BLaER1 (cell line): ENCODE measurements at regions not wholly inside any gene's neighbourhood (a gene's known extent, or its start where the extent isn't known, plus 50 kb on each side); places are given as distances from the start of the nearest gene placed in this dataset.
"Not testable (repeated sequence)": the region's sequence is repeated elsewhere in the genome, so short reads cannot be mapped to it uniquely, and the experiment has no call there.

Experiments used
- H3K27ac ChIP-seq: shearing (Covaris generic); formaldehyde crosslinking; 2 replicates; pipeline ENCODE4 v1.8.1; 2022
- H3K27me3 ChIP-seq: shearing (Covaris generic); formaldehyde crosslinking; 2 replicates; pipeline ENCODE4 v1.8.1; 2022
- H3K36me3 ChIP-seq: shearing (Covaris generic); formaldehyde crosslinking; 2 replicates; pipeline ENCODE4 v1.8.1; 2022
- H3K4me1 ChIP-seq: shearing (Covaris generic); formaldehyde crosslinking; 2 replicates; pipeline ENCODE4 v1.8.1; 2022
- H3K4me2 ChIP-seq: shearing (Covaris generic); formaldehyde crosslinking; 2 replicates; pipeline ENCODE4 v1.8.1; 2022
- H3K4me3 ChIP-seq: shearing (Covaris generic); formaldehyde crosslinking; 2 replicates; pipeline ENCODE4 v1.8.1; 2022
- H3K9ac ChIP-seq: shearing (Covaris generic); formaldehyde crosslinking; 2 replicates; pipeline ENCODE4 v1.8.1; 2022
- H3K9me3 ChIP-seq: shearing (Covaris generic); formaldehyde crosslinking; 2 replicates; pipeline ENCODE4 v1.8.1; 2022
- H4K20me1 ChIP-seq: shearing (Covaris generic); formaldehyde crosslinking; 2 replicates; pipeline ENCODE4 v1.8.1; 2022
- Cebpa-rat ChIP-seq: shearing (Covaris generic); IDR thresholded peaks from 2 replicates; pipeline ENCODE4 v1.8.1; 2022

GRCh38 chr2:7527165-7527722 is 610.0 kb downstream of the RNF144A start:
- Histone ChIP-seq H3K9ac (no peak overlapping the region), H3K4me1 (no peaks in the 10 kb centered on the region), H4K20me1 (no peaks in the 10 kb centered on the region), H3K9me3 (peaks cover 44% of the 10 kb centered on the region), H3K4me3 (no peak overlapping the region), H3K4me2 (no peak overlapping the region), H3K36me3 (no peaks in the 10 kb centered on the region), H3K27ac (no peak overlapping the region), H3K27me3 (no peaks in the 10 kb centered on the region)
- no peak for TF ChIP-seq Cebpa-rat

GRCh38 chr2:7530001-7530400 is 612.8 kb downstream of the RNF144A start:
- no peaks in the 10 kb centered on the region for H3K27me3 ChIP-seq
- no peak overlapping the region for H3K9ac ChIP-seq

GRCh38 chr2:7539077-7539476 is 621.9 kb downstream of the RNF144A start:
- no peak for TF ChIP-seq Cebpa-rat
- Histone ChIP-seq H3K36me3 (no peaks in the 10 kb centered on the region), H4K20me1 (no peaks in the 10 kb centered on the region), H3K9ac (no peak overlapping the region), H3K9me3 (no peaks in the 10 kb centered on the region), H3K4me3 (no peak overlapping the region), H3K27me3 (no peaks in the 10 kb centered on the region), H3K27ac (no peak overlapping the region), H3K4me2 (peak overlapping the region; percentile 24; the same call in 1 of the 2 replicates), H3K4me1 (peaks cover 8% of the 10 kb centered on the region; the same call in 1 of the 2 replicates)

More at GRCh38 chr2:7530001-7530400, 612.8 kb downstream of the RNF144A start:
- Histone ChIP-seq H3K4me1 (no peaks in the 10 kb centered on the region), H4K20me1 (no peaks in the 10 kb centered on the region), H3K4me3 (no peak overlapping the region), H3K36me3 (no peaks in the 10 kb centered on the region), H3K4me2 (no peak overlapping the region), H3K9me3 (peaks cover 45% of the 10 kb centered on the region), H3K27ac (no peak overlapping the region)
- no peak for TF ChIP-seq Cebpa-rat

- Histone ChIP-seq H4K20me1 (no peaks in the 10 kb centered on the region), H3K27me3 (no peaks in the 10 kb centered on the region), H3K4me3 (no peak overlapping the region), H3K9ac (no peak overlapping the region), H3K27ac (no peak overlapping the region), H3K36me3 (no peaks in the 10 kb centered on the region), H3K4me2 (0 out of 2 replicates have a peak overlapping the region, but pooled peaks have one; percentile 24), H3K4me1 (peaks cover 8% of the 10 kb centered on the region; the same call in 1 of the 2 replicates), H3K9me3 (no peaks in the 10 kb centered on the region)
- TF ChIP-seq Cebpa-rat: no peak
These were observed 622.5 kb downstream of the RNF144A start for GRCh38 chr2:7539760-7540159.

- TF ChIP-seq Cebpa-rat: no peak
- no peaks in the 10 kb centered on the region for H4K20me1 ChIP-seq
- no peaks in the 10 kb centered on the region for H3K9me3 ChIP-seq
- no peaks in the 10 kb centered on the region for H3K36me3 ChIP-seq
- H3K9ac ChIP-seq: no peak overlapping the region
- no peak overlapping the region for H3K4me2 ChIP-seq
- no peak overlapping the region for H3K27ac ChIP-seq
- no peaks in the 10 kb centered on the region for H3K27me3 ChIP-seq
- H3K4me1 ChIP-seq: no peaks in the 10 kb centered on the region
- H3K4me3 ChIP-seq: no peak overlapping the region
These were observed 635.8 kb downstream of the RNF144A start for GRCh38 chr2:7552825-7553570.

- no peak overlapping the region for H3K9ac ChIP-seq
- H3K27ac ChIP-seq: no peak overlapping the region
- no peak overlapping the region for H3K4me2 ChIP-seq
- H3K9me3 ChIP-seq: no peaks in the 10 kb centered on the region
- no peak for TF ChIP-seq Cebpa-rat
- no peaks in the 10 kb centered on the region for H3K4me1 ChIP-seq
- no peak overlapping the region for H3K4me3 ChIP-seq
- no peaks in the 10 kb centered on the region for H4K20me1 ChIP-seq
- H3K27me3 ChIP-seq: no peaks in the 10 kb centered on the region
- no peaks in the 10 kb centered on the region for H3K36me3 ChIP-seq
These were observed 638.0 kb downstream of the RNF144A start for GRCh38 chr2:7555260-7555659.

GRCh38 chr2:7557376-7557775 is 640.2 kb downstream of the RNF144A start:
- H3K9ac ChIP-seq: no peak overlapping the region
- H3K27ac ChIP-seq: no peak overlapping the region
- no peaks in the 10 kb centered on the region for H3K9me3 ChIP-seq
- no peaks in the 10 kb centered on the region for H3K4me1 ChIP-seq
- H3K4me2 ChIP-seq: no peak overlapping the region
- no peaks in the 10 kb centered on the region for H3K36me3 ChIP-seq
- TF ChIP-seq Cebpa-rat: no peak
- H3K4me3 ChIP-seq: no peak overlapping the region
- H3K27me3 ChIP-seq: no peaks in the 10 kb centered on the region
- H4K20me1 ChIP-seq: no peaks in the 10 kb centered on the region

- Histone ChIP-seq H3K27ac (no peak overlapping the region), H3K9me3 (no peaks in the 10 kb centered on the region), H3K4me2 (no peak overlapping the region), H4K20me1 (no peaks in the 10 kb centered on the region), H3K27me3 (no peaks in the 10 kb centered on the region), H3K4me1 (no peaks in the 10 kb centered on the region), H3K9ac (no peak overlapping the region), H3K4me3 (no peak overlapping the region), H3K36me3 (no peaks in the 10 kb centered on the region)
- no peak for TF ChIP-seq Cebpa-rat
These were observed 642.6 kb downstream of the RNF144A start for GRCh38 chr2:7559791-7560190.

- H3K27ac ChIP-seq: no peak overlapping the region
- no peaks in the 10 kb centered on the region for H4K20me1 ChIP-seq
- no peaks in the 10 kb centered on the region for H3K4me1 ChIP-seq
- no peaks in the 10 kb centered on the region for H3K9me3 ChIP-seq
- no peak for TF ChIP-seq Cebpa-rat
- no peaks in the 10 kb centered on the region for H3K27me3 ChIP-seq
- H3K36me3 ChIP-seq: no peaks in the 10 kb centered on the region
- no peak overlapping the region for H3K9ac ChIP-seq
- H3K4me2 ChIP-seq: no peak overlapping the region
- H3K4me3 ChIP-seq: no peak overlapping the region
These were observed 649.2 kb downstream of the RNF144A start for GRCh38 chr2:7566382-7566881.

- not testable (repeated sequence) for H3K9ac ChIP-seq, H3K27ac ChIP-seq, H3K4me3 ChIP-seq, H3K27me3 ChIP-seq, H3K4me1 ChIP-seq, H3K4me2 ChIP-seq, H3K36me3 ChIP-seq, H3K9me3 ChIP-seq, H4K20me1 ChIP-seq
These were observed 649.9 kb downstream of the RNF144A start for GRCh38 chr2:7567116-7567515.
